CD4-positive, alpha-beta T cell treated with Interleukin-6 for 4 hours (primary cell): ENCODE measurements at regions not wholly inside any gene's neighbourhood (a gene's known extent, or its start where the extent isn't known, plus 50 kb on each side); places are given as distances from the start of the nearest gene placed in this dataset.

ENCODE experiments used
- DNase-seq: peaks from one replicate; pipeline ENCODE4 v3.0.0-alpha.2; 2020; ENCODE audit warnings: mixed read lengths

- no peak for DNase-seq
These were observed 409.3 kb upstream of the NWD2 start for GRCh38 chr4:36835246-36835645.

- no peak for DNase-seq
These were observed 402.8 kb upstream of the NWD2 start for GRCh38 chr4:36841583-36842326.

GRCh38 chr4:36844448-36844847, 400.1 kb upstream of the NWD2 start:
- no peak for DNase-seq

GRCh38 chr4:36852856-36853255, 391.7 kb upstream of the NWD2 start:
- no peak for DNase-seq

GRCh38 chr4:36854554-36854953, 390.0 kb upstream of the NWD2 start:
- DNase-seq, result no peak

GRCh38 chr4:36863601-36864000, 380.9 kb upstream of the NWD2 start:
- DNase-seq, result no peak

- no peak for DNase-seq
These were observed 374.4 kb upstream of the NWD2 start for GRCh38 chr4:36870121-36870520.

GRCh38 chr4:36872679-36873078, 371.9 kb upstream of the NWD2 start:
- DNase-seq, result no peak

GRCh38 chr4:36884151-36884550, 360.4 kb upstream of the NWD2 start:
- DNase-seq, result no peak

GRCh38 chr4:36891971-36892370, 352.6 kb upstream of the NWD2 start:
- no peak for DNase-seq

GRCh38 chr4:36900446-36900987, 344.0 kb upstream of the NWD2 start:
- DNase-seq, result no peak

- DNase-seq, result no peak
These were observed 339.7 kb upstream of the NWD2 start for GRCh38 chr4:36904823-36905222.

- DNase-seq, result no peak
These were observed 330.4 kb upstream of the NWD2 start for GRCh38 chr4:36914106-36914505.

GRCh38 chr4:36915717-36916116, 328.8 kb upstream of the NWD2 start:
- no peak for DNase-seq

- DNase-seq, result no peak
These were observed 327.1 kb upstream of the NWD2 start for GRCh38 chr4:36917413-36917812.

GRCh38 chr4:36919721-36920120, 324.8 kb upstream of the NWD2 start:
- no peak for DNase-seq

- DNase-seq, result no peak
These were observed 322.9 kb upstream of the NWD2 start for GRCh38 chr4:36921476-36922216.

- DNase-seq, result no peak
These were observed 313.9 kb upstream of the NWD2 start for GRCh38 chr4:36930562-36931111.

GRCh38 chr4:36944232-36944631, 300.3 kb upstream of the NWD2 start:
- no peak for DNase-seq

- DNase-seq, result no peak
These were observed 283.1 kb upstream of the NWD2 start for GRCh38 chr4:36961420-36961819.

- no peak for DNase-seq
These were observed 277.6 kb upstream of the NWD2 start for GRCh38 chr4:36966756-36967460.

- no peak for DNase-seq
These were observed 265.0 kb upstream of the NWD2 start for GRCh38 chr4:36979533-36979932.
